HUES6 (cell line): ENCODE measurements at regions not wholly inside any gene's neighbourhood (a gene's known extent, or its start where the extent isn't known, plus 50 kb on each side); places are given as distances from the start of the nearest gene placed in this dataset.

Experiments
- H3K27ac ChIP-seq: 2 replicates; pipeline ENCODE4 v1.7.0; 2013; ENCODE audit warnings: low read depth, mild to moderate bottlenecking, low read length, inconsistent platforms
- H3K27me3 ChIP-seq: 2 replicates; pipeline ENCODE4 v1.6.1; 2013; ENCODE audit warnings: low read length; ENCODE audit not compliant: control insufficient read depth, insufficient read depth
- H3K36me3 ChIP-seq: 2 replicates; pipeline ENCODE4 v1.6.1; 2013; ENCODE audit warnings: low read length; ENCODE audit not compliant: control insufficient read depth, insufficient read depth
- H3K4me1 ChIP-seq: 2 replicates; pipeline ENCODE4 v1.6.1; 2013; ENCODE audit warnings: low read length; ENCODE audit not compliant: control insufficient read depth, insufficient read depth
- H3K4me3 ChIP-seq: 2 replicates; pipeline ENCODE4 v1.5.1; 2013; ENCODE audit warnings: low read depth, low read length
- H3K9ac ChIP-seq: one replicate; pipeline ENCODE4 v1.6.1; 2013; ENCODE audit warnings: mild to moderate bottlenecking, low read length
- H3K9me3 ChIP-seq: 2 replicates; pipeline ENCODE4 v1.6.1; 2013; ENCODE audit warnings: low read depth, low read length; ENCODE audit not compliant: control insufficient read depth, insufficient read depth

DNA sequence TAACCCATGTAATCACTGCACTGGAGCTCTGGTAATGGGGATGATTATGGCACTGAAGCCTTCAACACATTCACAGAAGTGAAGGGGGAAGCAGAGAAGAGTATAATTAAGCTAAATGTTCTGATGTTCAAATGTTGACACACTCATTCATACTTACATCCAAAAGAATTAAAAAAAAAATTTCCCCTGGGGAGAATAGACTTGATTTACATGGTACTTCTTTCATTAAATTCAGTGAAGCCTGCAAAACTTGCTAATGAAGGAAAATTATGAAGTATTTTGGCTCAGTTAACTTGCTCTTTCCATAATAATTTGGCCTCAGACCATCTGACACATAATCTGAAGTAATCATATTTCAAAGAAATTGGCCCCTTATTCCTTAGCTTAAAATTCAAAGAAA lies 428.8 kb downstream of the SH3GL2 start:
- H3K4me1 ChIP-seq = no peaks in the 10 kb centered on the region
- H3K27me3 ChIP-seq = no peaks in the 10 kb centered on the region
- H3K9me3 ChIP-seq = no peaks in the 10 kb centered on the region
- no peak overlapping the region for H3K4me3 ChIP-seq
- no peaks in the 10 kb centered on the region for H3K36me3 ChIP-seq
- no peak overlapping the region for H3K9ac ChIP-seq
- H3K27ac ChIP-seq = no peak overlapping the region

GRCh38 chr9:18009902-18010301 lies 431.0 kb downstream of the SH3GL2 start:
- Histone ChIP-seq H3K27ac (no peak overlapping the region), H3K27me3 (no peaks in the 10 kb centered on the region), H3K9ac (no peak overlapping the region), H3K4me3 (no peak overlapping the region), H3K36me3 (no peaks in the 10 kb centered on the region), H3K9me3 (no peaks in the 10 kb centered on the region), H3K4me1 (0 out of 2 replicates have a peak, but pooled peaks cover 1% of the 10 kb centered on the region)

DNA sequence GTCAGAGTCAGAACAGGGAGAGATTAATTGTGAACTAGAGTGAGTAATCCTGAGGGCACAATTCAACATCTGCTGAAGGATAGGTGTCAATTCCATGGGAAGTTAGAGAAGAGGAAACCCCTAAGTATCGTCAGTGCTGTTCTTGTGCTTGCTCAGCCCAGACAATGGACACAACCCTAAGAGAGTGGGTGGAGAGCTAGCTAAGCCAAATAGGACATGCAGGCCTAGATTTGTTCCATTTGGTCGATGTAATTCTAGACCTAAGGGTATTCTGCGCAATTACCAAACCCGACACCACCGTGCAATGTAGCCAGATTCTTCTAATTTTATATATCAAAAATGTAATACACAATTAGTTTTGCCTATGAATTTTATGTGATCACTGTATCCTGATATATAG lies 431.6 kb downstream of the SH3GL2 start:
- peaks cover 7% of the 10 kb centered on the region; the same call in 1 of the 2 replicates for H3K4me1 ChIP-seq
- H3K4me3 ChIP-seq = no peak overlapping the region
- H3K27me3 ChIP-seq = no peaks in the 10 kb centered on the region
- no peaks in the 10 kb centered on the region for H3K9me3 ChIP-seq
- no peak overlapping the region for H3K9ac ChIP-seq
- no peak overlapping the region for H3K27ac ChIP-seq
- no peaks in the 10 kb centered on the region for H3K36me3 ChIP-seq

DNA sequence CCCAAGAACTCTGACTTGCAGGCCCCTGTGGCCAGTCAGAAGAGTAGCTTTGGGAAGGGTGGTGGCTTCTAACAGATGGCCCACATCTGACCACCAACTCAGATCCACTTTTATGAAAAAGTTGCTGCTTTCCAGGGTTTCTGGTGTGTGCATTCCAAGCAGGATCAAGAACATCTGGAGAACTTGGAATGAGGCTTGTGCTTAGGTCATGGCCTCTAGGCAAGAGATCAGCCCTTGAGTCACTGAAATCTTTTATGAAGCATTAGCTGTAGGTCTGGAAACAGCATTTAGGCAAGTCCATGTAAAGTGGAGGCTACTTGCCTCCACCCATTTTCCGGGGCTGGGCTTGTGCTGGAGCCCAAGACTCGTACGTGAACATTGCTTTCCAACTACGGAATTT lies 433.3 kb downstream of the SH3GL2 start:
- peaks cover 7% of the 10 kb centered on the region; the same call in 1 of the 2 replicates for H3K4me1 ChIP-seq
- H3K27me3 ChIP-seq = no peaks in the 10 kb centered on the region
- H3K9ac ChIP-seq = no peak overlapping the region
- H3K4me3 ChIP-seq = no peak overlapping the region
- no peak overlapping the region for H3K27ac ChIP-seq
- H3K9me3 ChIP-seq = no peaks in the 10 kb centered on the region
- H3K36me3 ChIP-seq = no peaks in the 10 kb centered on the region

DNA sequence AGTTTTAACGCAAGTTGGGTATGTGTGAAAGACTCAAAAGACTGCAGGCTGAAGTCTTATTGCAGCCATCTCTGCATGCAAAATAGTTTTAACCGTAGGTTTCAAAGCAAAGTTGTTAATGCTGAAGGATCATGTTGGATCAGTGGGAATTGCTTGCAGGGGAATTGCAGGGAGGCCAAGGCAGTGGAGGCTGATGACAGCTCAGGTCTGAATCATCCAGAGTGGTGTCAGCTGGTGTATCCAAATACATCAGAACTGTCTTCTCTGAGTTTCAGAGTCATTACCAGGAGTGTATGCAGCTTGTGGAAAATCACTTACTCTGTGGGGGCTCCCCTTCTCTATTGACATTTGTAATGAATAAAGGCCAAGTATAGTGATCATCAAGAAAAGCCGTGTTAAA lies 435.7 kb downstream of the SH3GL2 start:
- no peak overlapping the region for H3K4me3 ChIP-seq
- H3K27ac ChIP-seq = no peak overlapping the region
- no peak overlapping the region for H3K9ac ChIP-seq
- H3K36me3 ChIP-seq = no peaks in the 10 kb centered on the region
- peaks cover 8% of the 10 kb centered on the region for H3K9me3 ChIP-seq
- H3K27me3 ChIP-seq = no peaks in the 10 kb centered on the region
- H3K4me1 ChIP-seq = peaks cover 7% of the 10 kb centered on the region; the same call in 1 of the 2 replicates

DNA sequence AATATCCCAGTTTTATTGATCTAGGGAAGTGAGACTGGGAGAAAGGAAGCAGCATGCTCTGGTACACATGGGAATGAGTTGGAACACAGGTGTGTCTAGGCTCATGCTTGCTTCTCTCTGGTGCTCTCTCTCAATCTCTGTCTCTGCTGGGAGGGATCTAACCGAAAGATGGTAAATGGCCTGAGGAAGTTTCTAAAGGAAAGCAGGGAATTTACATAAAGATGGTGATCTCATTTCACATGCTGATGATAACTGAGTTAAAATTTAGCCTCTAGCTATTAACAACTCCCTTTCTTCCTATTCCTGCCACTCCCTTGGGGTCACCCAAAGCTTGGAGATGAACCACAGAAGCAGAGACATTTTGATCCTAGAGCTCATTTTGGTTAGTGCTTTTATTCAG lies 436.2 kb downstream of the SH3GL2 start:
- no peak overlapping the region for H3K27ac ChIP-seq
- peaks cover 8% of the 10 kb centered on the region for H3K9me3 ChIP-seq
- no peaks in the 10 kb centered on the region for H3K27me3 ChIP-seq
- H3K9ac ChIP-seq = no peak overlapping the region
- no peaks in the 10 kb centered on the region for H3K36me3 ChIP-seq
- no peak overlapping the region for H3K4me3 ChIP-seq
- peaks cover 7% of the 10 kb centered on the region; the same call in 1 of the 2 replicates for H3K4me1 ChIP-seq

GRCh38 chr9:18017136-18017535 lies 438.3 kb downstream of the SH3GL2 start:
- Histone ChIP-seq H3K27ac (no peak overlapping the region), H3K36me3 (no peaks in the 10 kb centered on the region), H3K9ac (no peak overlapping the region), H3K9me3 (peaks cover 8% of the 10 kb centered on the region), H3K4me1 (peaks cover 7% of the 10 kb centered on the region; the same call in 1 of the 2 replicates), H3K27me3 (no peaks in the 10 kb centered on the region), H3K4me3 (no peak overlapping the region)

DNA sequence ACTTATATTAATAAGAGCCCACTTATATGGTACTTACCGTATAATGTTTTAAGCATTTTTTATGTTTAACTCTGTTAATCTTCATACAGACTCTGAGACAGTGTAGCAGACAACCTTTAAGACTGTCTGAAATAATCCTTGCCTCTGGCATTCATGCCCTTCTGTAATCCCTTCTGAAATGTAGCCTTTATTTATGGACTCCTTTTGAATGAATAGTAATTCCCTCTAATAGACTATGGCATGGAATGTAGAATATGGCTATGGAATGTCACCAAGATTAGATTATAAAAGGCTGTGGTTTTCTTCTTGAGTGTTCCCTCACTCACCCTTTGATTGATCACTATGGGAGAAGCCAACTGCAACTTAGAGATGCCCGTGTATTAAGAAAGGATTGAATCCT lies 439.4 kb downstream of the SH3GL2 start:
- Histone ChIP-seq H3K27me3 (no peaks in the 10 kb centered on the region), H3K27ac (no peak overlapping the region), H3K36me3 (no peaks in the 10 kb centered on the region), H3K9me3 (peaks cover 8% of the 10 kb centered on the region), H3K9ac (no peak overlapping the region), H3K4me3 (no peak overlapping the region), H3K4me1 (peaks cover 7% of the 10 kb centered on the region; the same call in 1 of the 2 replicates)

- Histone ChIP-seq H3K36me3 (no peaks in the 10 kb centered on the region), H3K9ac (no peak overlapping the region), H3K27me3 (no peaks in the 10 kb centered on the region), H3K4me1 (peaks cover 7% of the 10 kb centered on the region; the same call in 1 of the 2 replicates), H3K27ac (no peak overlapping the region), H3K4me3 (no peak overlapping the region), H3K9me3 (peaks cover 8% of the 10 kb centered on the region)
Measured at GRCh38 chr9:18018661-18019060, 439.8 kb downstream of the SH3GL2 start.

DNA sequence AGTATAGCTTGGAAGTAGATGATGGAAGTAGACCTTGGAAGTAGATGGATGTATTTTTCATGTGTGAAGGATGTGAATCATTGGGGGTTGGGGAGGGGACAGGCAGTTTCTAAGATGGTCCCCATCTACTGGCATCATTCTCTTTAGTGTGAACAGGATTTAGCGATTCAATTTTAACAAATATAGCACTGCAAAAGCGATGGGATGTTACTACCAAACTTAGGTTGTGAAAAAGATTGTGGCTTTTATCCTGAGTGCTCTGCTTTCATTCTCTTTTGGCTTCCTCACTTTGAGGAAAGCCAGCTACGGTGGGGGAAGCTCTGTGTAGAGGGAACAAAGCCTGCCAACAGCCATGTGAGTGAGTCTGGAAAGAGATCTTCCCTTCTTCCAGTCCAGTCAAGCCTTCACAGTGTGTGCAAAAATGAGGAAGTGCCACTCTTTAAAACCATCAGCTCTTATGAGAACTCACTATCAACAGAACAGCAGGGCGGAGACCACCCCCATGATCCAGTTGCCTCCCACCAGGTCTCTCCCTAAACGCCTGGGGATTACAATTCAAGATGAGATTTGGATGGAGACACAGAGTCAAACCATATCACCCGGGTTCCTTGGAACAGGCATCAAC lies 441.4 kb downstream of the SH3GL2 start:
- no peak overlapping the region for H3K4me3 ChIP-seq
- no peaks in the 10 kb centered on the region for H3K36me3 ChIP-seq
- peaks cover 2% of the 10 kb centered on the region; the same call in 1 of the 2 replicates for H3K4me1 ChIP-seq
- H3K27me3 ChIP-seq = no peaks in the 10 kb centered on the region
- no peak overlapping the region for H3K27ac ChIP-seq
- H3K9me3 ChIP-seq = peaks cover 8% of the 10 kb centered on the region
- H3K9ac ChIP-seq = no peak overlapping the region

DNA sequence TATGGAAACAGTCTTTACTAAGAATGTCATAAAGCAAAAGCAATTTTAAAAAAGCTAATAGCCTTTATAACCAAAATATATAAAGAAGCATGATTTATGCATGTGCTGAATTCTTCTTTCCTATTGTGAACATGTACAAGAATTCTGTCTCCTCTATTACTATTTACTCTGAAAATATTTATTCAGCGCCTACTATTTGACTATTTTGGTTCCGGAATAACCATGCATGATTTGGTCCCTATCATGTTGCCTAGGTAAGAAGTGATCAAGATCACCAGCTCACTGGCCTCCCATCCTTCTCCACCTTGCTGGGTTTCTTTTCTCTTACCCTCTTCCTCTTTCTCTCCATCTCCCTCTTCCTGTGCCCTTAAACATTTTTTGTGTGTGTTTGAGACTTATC lies 443.8 kb downstream of the SH3GL2 start:
- Histone ChIP-seq H3K9me3 (peaks cover 8% of the 10 kb centered on the region), H3K27me3 (no peaks in the 10 kb centered on the region), H3K27ac (no peak overlapping the region)

More for the DNA sequence above, 443.8 kb downstream of the SH3GL2 start:
- Histone ChIP-seq H3K9ac (no peak overlapping the region), H3K4me1 (no peaks in the 10 kb centered on the region), H3K36me3 (no peaks in the 10 kb centered on the region), H3K4me3 (no peak overlapping the region)
